Lower lobe of right lung (tissue), 2 donors: ENCODE measurements at regions not wholly inside any gene's neighbourhood (a gene's known extent, or its start where the extent isn't known, plus 50 kb on each side); places are given as distances from the start of the nearest gene placed in this dataset.
"Not testable (repeated sequence)": the region's sequence is repeated elsewhere in the genome, so short reads cannot be mapped to it uniquely, and the experiment has no call there.

Source experiments
- ATAC-seq, 2 donors: fragments of 200-7000 bp; cut with Tn5 transposase; one replicate each; pipeline ENCODE4 v1.9.1; 2020 to 2022; ENCODE audit warnings: mild to moderate bottlenecking in 2 of 2, moderate library complexity in 2 of 2
- DNase-seq: peaks from one replicate; pipeline ENCODE4 v3.0.0-alpha.2; 2020
- H3K27ac ChIP-seq: fragments of 200-600 bp; one replicate; pipeline ENCODE4 v1.8.0; 2022
- H3K27me3 ChIP-seq: fragments of 200-600 bp; one replicate; pipeline ENCODE4 v1.8.0; 2022; ENCODE audit warnings: low read depth
- H3K36me3 ChIP-seq: fragments of 200-600 bp; one replicate; pipeline ENCODE4 v1.8.0; 2022; ENCODE audit warnings: mild to moderate bottlenecking
- H3K4me1 ChIP-seq: fragments of 200-600 bp; one replicate; pipeline ENCODE4 v1.8.0; 2022
- H3K4me3 ChIP-seq: fragments of 200-600 bp; one replicate; pipeline ENCODE4 v1.8.0; 2022; ENCODE audit warnings: mild to moderate bottlenecking
- H3K9me3 ChIP-seq: fragments of 200-600 bp; one replicate; pipeline ENCODE4 v1.8.0; 2022
- CTCF ChIP-seq: fragments of 200-600 bp; IDR thresholded peaks from one replicate; pipeline ENCODE4 v1.8.0; 2022; ENCODE audit warnings: antibody characterized with exemption, mild to moderate bottlenecking
- intact Hi-C: fragments of 100-400 bp; cut with DNase I; formaldehyde crosslinking; loops from one replicate; pipeline ENCODE4 v1.11.0; 2022
- donor health status: DM: no; HTN: yes; CAD: no; lungs with severe emphysema.

GRCh38 chr7:81484261-81484660 lies 285.6 kb downstream of the HGF start:
- intact Hi-C loops: no loop called here
- no peak for TF ChIP-seq CTCF
- Histone ChIP-seq H3K36me3 (no peaks in the 10 kb centered on the region), H3K9me3 (no peaks in the 10 kb centered on the region), H3K4me3 (no peak overlapping the region), H3K4me1 (no peaks in the 10 kb centered on the region), H3K27me3 (no peaks in the 10 kb centered on the region), H3K27ac (no peak overlapping the region)
- ATAC-seq: peak; percentile 77 to 81
- DNase-seq: no peak

- ATAC-seq (peak in 1 of 2 donors; percentile 54), DNase-seq (no peak)
- no peaks in the 10 kb centered on the region for H3K4me1 ChIP-seq
- no peaks in the 10 kb centered on the region for H3K27me3 ChIP-seq
- H3K36me3 ChIP-seq: no peaks in the 10 kb centered on the region
- no peaks in the 10 kb centered on the region for H3K9me3 ChIP-seq
- H3K4me3 ChIP-seq: no peak overlapping the region
- intact Hi-C loops: no loop called here
- TF ChIP-seq CTCF: peak; percentile 57
- H3K27ac ChIP-seq: no peak overlapping the region
Observed at GRCh38 chr7:81482600-81483186, 287.2 kb downstream of the HGF start.

- DNase-seq (peak; percentile 62), ATAC-seq (peak; percentile 51 to 71)
- intact Hi-C loops: no loop called here
- no peaks in the 10 kb centered on the region for H3K9me3 ChIP-seq
- no peaks in the 10 kb centered on the region for H3K27me3 ChIP-seq
- no peak for TF ChIP-seq CTCF
- H3K36me3 ChIP-seq: no peaks in the 10 kb centered on the region
- no peak overlapping the region for H3K27ac ChIP-seq
- no peaks in the 10 kb centered on the region for H3K4me1 ChIP-seq
- H3K4me3 ChIP-seq: no peak overlapping the region
Observed at GRCh38 chr7:81478664-81479063, 291.2 kb downstream of the HGF start.

- DNase-seq, H3K27ac ChIP-seq, H3K4me3 ChIP-seq, intact Hi-C loops, H3K27me3 ChIP-seq, H3K9me3 ChIP-seq, H3K36me3 ChIP-seq, H3K4me1 ChIP-seq, ATAC-seq: not testable (repeated sequence)
Observed at GRCh38 chr7:81478201-81478600, 291.6 kb downstream of the HGF start.

GRCh38 chr7:81473236-81473635 lies 296.6 kb downstream of the HGF start:
- Histone ChIP-seq H3K36me3 (no peaks in the 10 kb centered on the region), H3K27me3 (no peaks in the 10 kb centered on the region), H3K9me3 (no peaks in the 10 kb centered on the region), H3K4me1 (no peaks in the 10 kb centered on the region), H3K27ac (no peak overlapping the region), H3K4me3 (no peak overlapping the region)
- DNase-seq (no peak), ATAC-seq (no peak)
- no peak for TF ChIP-seq CTCF
- intact Hi-C loops: no loop called here

- H3K4me3 ChIP-seq: no peak overlapping the region
- intact Hi-C loops: no loop called here
Observed at GRCh38 chr7:81470724-81471379, 299.0 kb downstream of the HGF start.

More at GRCh38 chr7:81470724-81471379, 299.0 kb downstream of the HGF start:
- Histone ChIP-seq H3K36me3 (no peaks in the 10 kb centered on the region), H3K27ac (no peak overlapping the region), H3K9me3 (no peaks in the 10 kb centered on the region), H3K4me1 (no peaks in the 10 kb centered on the region), H3K27me3 (no peaks in the 10 kb centered on the region)
- no peak for TF ChIP-seq CTCF
- no peak for DNase-seq
- ATAC-seq: no peak
